DND-41 (cell line): ENCODE measurements at regions not wholly inside any gene's neighbourhood (a gene's known extent, or its start where the extent isn't known, plus 50 kb on each side); places are given as distances from the start of the nearest gene placed in this dataset.
"Not testable (repeated sequence)": the region's sequence is repeated elsewhere in the genome, so short reads cannot be mapped to it uniquely, and the experiment has no call there.

Experiments
- ATAC-seq: fragments of 200-7000 bp; cut with Tn5 transposase; 3 replicates; pipeline ENCODE4 v1.9.1; 2021; ENCODE audit warnings: low read depth; ENCODE audit not compliant: insufficient read depth
- DNase-seq: peaks from one replicate; pipeline ENCODE4 v3.0.0-alpha.2; 2020
- H2AFZ ChIP-seq: 2 replicates; pipeline ENCODE4 v1.6.0; 2012; ENCODE audit warnings: low read depth, low read length
- H3K27ac ChIP-seq: 2 replicates; pipeline ENCODE4 v1.5.1; 2012; ENCODE audit warnings: low read length, inconsistent platforms
- H3K27me3 ChIP-seq: fragments of 200-600 bp; sonication (generic); 2 replicates; pipeline ENCODE4 v1.6.0; 2012; ENCODE audit warnings: low read length, mild to moderate bottlenecking, inconsistent platforms; ENCODE audit not compliant: insufficient read depth, poor library complexity
- H3K36me3 ChIP-seq: 2 replicates; pipeline ENCODE4 v1.5.1; 2012; ENCODE audit warnings: low read length, inconsistent platforms; ENCODE audit not compliant: insufficient read depth
- H3K4me1 ChIP-seq: 2 replicates; pipeline ENCODE4 v1.5.1; 2012; ENCODE audit warnings: mild to moderate bottlenecking, low read length; ENCODE audit not compliant: insufficient read depth
- H3K4me2 ChIP-seq: 2 replicates; pipeline ENCODE4 v1.6.0; 2012; ENCODE audit warnings: mild to moderate bottlenecking, moderate library complexity, low read length, inconsistent platforms; ENCODE audit not compliant: insufficient read depth
- H3K4me3 ChIP-seq, 2 experiments: fragments of 200-600 bp in 1 of 2; shearing (Covaris generic) in 1 of 2; 2 replicates each; pipeline ENCODE4 v1.5.1; 2012 to 2016; ENCODE audit warnings: inconsistent platforms in 2 of 2, low read length in 2 of 2, mild to moderate bottlenecking in 2 of 2, low read depth in 1 of 2, moderate library complexity in 1 of 2
- H3K79me2 ChIP-seq: 2 replicates; pipeline ENCODE4 v1.6.0; 2012; ENCODE audit warnings: low read length, inconsistent platforms; ENCODE audit not compliant: insufficient read depth
- H3K9ac ChIP-seq: 2 replicates; pipeline ENCODE4 v1.6.0; 2012; ENCODE audit warnings: low read depth, mild to moderate bottlenecking, inconsistent platforms, low read length, moderate library complexity
- H3K9me3 ChIP-seq: 2 replicates; pipeline ENCODE4 v1.5.1; 2012; ENCODE audit warnings: low read length, moderate library complexity, mild to moderate bottlenecking, inconsistent platforms; ENCODE audit not compliant: insufficient read depth, severe bottlenecking
- H4K20me1 ChIP-seq: 2 replicates; pipeline ENCODE4 v1.6.0; 2012; ENCODE audit warnings: low read length; ENCODE audit not compliant: insufficient read depth
- EZH2 ChIP-seq: IDR thresholded peaks from 3 replicates; pipeline ENCODE4 v1.6.1; 2012; ENCODE audit warnings: borderline replicate concordance, low read depth, mild to moderate bottlenecking, moderate library complexity, low read length, inconsistent platforms; ENCODE audit not compliant: severe bottlenecking
- TF ChIP-seq, protein P1 (sequence below): IDR thresholded peaks from 2 replicates; pipeline ENCODE4 v1.5.1; 2012; ENCODE audit warnings: borderline replicate concordance, low read length, moderate library complexity, mild to moderate bottlenecking; ENCODE audit not compliant: poor library complexity, severe bottlenecking; ENCODE audit errors: extremely low read depth

DNA sequence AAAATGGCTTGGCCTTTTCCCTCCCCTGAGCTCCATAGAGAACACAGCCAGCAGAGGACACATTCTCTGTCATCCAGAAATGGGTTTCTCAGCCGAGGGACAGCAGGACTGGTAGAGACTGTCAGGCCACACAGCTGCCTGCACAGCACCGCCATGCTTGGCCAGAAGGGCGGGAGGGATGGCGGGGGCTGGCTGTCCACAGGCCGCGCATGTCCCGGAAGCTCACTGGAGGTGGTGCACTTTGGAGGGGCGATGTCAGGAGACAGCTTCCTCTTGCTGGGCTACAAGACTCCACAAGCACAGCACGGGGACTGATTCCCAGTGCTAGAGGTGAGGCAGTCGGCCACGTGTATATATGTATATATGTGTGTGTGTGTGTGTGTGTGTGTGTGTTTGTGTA, 125.3 kb downstream of the GOLGA6L4 start:
- not testable (repeated sequence) for H3K9me3 ChIP-seq, H3K9ac ChIP-seq, H3K27me3 ChIP-seq, H3K4me2 ChIP-seq, H3K4me1 ChIP-seq, H3K79me2 ChIP-seq, H3K4me3 ChIP-seq, H3K27ac ChIP-seq, H3K36me3 ChIP-seq, DNase-seq, H4K20me1 ChIP-seq, ATAC-seq, H2AFZ ChIP-seq

DNA sequence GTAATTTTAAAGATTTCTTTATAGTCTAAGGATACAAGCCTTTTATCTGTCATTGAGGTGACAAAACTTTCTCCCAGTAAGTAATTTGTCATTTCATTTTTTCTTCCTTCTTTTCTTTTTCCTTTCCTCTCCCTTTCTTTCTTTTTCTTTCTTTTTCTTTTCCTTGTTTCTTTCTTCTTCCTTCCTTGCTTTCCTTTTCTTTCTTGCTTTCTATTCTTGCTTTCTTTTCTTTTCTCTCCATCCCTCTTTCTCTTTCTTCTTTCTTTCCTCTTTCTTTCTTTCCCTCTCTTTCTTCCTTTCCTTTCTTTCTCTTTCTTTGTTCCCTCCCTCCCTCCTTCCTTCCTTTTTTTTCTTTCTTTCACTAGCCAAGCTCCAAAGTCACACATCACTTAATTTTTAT, 148.8 kb downstream of the GOLGA6L4 start:
- H4K20me1 ChIP-seq, H3K9ac ChIP-seq, H3K4me3 ChIP-seq, H2AFZ ChIP-seq, H3K9me3 ChIP-seq, H3K4me1 ChIP-seq, H3K27me3 ChIP-seq, H3K36me3 ChIP-seq, DNase-seq, H3K4me2 ChIP-seq, H3K79me2 ChIP-seq, ATAC-seq, H3K27ac ChIP-seq: not testable (repeated sequence)

DNA sequence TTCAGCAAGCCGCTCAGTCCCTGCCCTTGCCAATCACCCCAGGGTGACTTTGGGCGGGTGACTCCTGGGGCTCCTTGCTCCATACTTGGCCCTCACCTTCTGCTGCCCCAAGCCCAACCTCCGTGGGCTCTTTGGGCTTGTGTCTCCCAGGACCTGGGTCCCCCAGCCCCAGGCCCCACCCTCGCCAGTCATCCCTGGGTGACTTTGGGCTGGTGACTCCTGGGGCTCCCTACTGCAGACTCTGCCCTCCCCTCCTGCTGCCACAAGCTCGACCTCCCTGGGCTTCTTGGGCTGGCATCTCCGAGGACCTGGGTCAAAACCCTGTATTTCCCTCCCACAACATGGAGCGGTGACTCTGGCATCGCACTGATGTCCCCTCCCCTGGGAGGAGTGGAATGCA, 151.5 kb downstream of the GOLGA6L4 start:
- Histone ChIP-seq H3K4me2 (no peak overlapping the region), H3K9ac (no peak overlapping the region), H2AFZ (no peak overlapping the region), H3K79me2 (no peaks in the 10 kb centered on the region), H3K27ac (no peak overlapping the region), H3K4me3 (no peak overlapping the region), H3K4me1 (no peaks in the 10 kb centered on the region), H3K9me3 (no peaks in the 10 kb centered on the region), H3K36me3 (no peaks in the 10 kb centered on the region), H3K27me3 (no peaks in the 10 kb centered on the region), H4K20me1 (no peaks in the 10 kb centered on the region)
- TF ChIP-seq, protein P1, sequence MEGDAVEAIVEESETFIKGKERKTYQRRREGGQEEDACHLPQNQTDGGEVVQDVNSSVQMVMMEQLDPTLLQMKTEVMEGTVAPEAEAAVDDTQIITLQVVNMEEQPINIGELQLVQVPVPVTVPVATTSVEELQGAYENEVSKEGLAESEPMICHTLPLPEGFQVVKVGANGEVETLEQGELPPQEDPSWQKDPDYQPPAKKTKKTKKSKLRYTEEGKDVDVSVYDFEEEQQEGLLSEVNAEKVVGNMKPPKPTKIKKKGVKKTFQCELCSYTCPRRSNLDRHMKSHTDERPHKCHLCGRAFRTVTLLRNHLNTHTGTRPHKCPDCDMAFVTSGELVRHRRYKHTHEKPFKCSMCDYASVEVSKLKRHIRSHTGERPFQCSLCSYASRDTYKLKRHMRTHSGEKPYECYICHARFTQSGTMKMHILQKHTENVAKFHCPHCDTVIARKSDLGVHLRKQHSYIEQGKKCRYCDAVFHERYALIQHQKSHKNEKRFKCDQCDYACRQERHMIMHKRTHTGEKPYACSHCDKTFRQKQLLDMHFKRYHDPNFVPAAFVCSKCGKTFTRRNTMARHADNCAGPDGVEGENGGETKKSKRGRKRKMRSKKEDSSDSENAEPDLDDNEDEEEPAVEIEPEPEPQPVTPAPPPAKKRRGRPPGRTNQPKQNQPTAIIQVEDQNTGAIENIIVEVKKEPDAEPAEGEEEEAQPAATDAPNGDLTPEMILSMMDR, result no peak
- no peak for TF ChIP-seq EZH2
- ATAC-seq, result no peak
- DNase-seq, result no peak

DNA sequence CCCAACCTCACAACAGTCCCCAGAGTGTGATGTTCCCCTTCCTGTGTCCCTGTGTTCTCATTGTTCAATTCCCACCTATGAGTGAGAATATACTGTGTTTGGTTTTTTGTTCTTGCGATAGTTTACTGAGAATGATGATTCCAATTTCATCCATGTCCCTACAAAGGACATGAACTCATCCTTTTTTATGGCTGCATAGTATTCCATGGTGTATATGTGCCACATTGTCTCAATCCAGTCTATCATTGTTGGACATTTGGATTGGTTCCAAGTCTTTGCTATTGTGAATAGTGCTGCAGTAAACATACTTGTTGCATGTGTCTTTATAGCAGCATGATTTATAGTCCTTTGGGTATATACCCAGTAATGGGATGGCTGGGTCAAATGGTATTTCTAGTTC, 152.6 kb downstream of the GOLGA6L4 start:
- not testable (repeated sequence) for ATAC-seq, H3K4me2 ChIP-seq, DNase-seq, H2AFZ ChIP-seq, H3K4me3 ChIP-seq, H3K4me1 ChIP-seq, H3K79me2 ChIP-seq, H3K27me3 ChIP-seq, H3K27ac ChIP-seq, H3K9ac ChIP-seq, H3K9me3 ChIP-seq, H4K20me1 ChIP-seq, H3K36me3 ChIP-seq

DNA sequence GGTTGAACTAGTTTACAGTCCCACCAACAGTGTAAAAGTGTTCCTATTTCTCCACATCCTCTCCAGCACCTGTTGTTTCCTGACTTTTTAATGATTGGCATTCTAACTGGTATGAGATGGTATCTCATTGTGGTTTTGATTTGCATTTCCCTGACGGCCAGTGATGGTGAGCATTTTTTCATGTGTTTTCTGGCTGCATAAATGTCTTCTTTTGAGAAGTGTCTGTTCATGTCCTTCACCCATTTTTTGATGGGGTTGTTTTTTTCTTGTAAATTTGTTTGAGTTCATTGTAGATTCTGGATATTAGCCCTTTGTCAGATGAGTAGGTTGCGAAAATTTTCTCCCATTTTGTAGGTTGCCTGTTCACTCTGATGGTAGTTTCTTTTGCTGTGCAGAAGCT, 153.1 kb downstream of the GOLGA6L4 start:
- H3K4me3 ChIP-seq, H2AFZ ChIP-seq, H3K4me1 ChIP-seq, H3K36me3 ChIP-seq, H3K27me3 ChIP-seq, H4K20me1 ChIP-seq, H3K79me2 ChIP-seq, ATAC-seq, H3K4me2 ChIP-seq, DNase-seq, H3K9ac ChIP-seq, H3K27ac ChIP-seq, H3K9me3 ChIP-seq: not testable (repeated sequence)

DNA sequence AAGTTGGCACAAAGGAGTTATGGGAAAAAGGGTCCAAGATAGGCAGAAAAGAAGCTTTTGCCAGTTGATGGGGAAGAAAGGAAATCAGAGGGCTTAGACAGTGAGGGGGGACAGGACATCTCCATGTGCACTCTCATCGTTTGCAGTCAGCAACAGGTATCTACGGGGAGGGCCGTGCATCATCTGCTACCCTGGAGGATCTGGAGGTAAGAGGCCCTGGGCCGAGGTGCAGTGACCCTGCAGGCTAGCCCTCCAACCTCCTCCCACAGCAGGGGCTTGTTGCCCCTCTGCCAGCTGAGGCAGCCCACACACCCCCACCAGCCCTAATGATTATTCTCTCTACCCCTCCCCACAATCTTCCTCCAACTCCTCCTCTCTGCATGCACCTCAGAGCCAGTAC, 154.8 kb downstream of the GOLGA6L4 start:
- H3K4me3 ChIP-seq, H3K9ac ChIP-seq, DNase-seq, H3K9me3 ChIP-seq, H3K4me2 ChIP-seq, ATAC-seq, H3K27me3 ChIP-seq, H3K27ac ChIP-seq, H4K20me1 ChIP-seq, H3K4me1 ChIP-seq, H3K79me2 ChIP-seq, H3K36me3 ChIP-seq, H2AFZ ChIP-seq: not testable (repeated sequence)
